Esophagus muscularis mucosa (tissue), 3 donors: ENCODE measurements at regions not wholly inside any gene's neighbourhood (a gene's known extent, or its start where the extent isn't known, plus 50 kb on each side); places are given as distances from the start of the nearest gene placed in this dataset.

Experiments
- CTCF ChIP-seq, 3 experiments: fragments of 200-600 bp in 2 of 3; fragments of 450-650 bp in 1 of 3; sonication (generic) in 2 of 3; IDR thresholded peaks; one replicate each; pipeline ENCODE4 v1.5.1; 2017 to 2019; ENCODE audit warnings: antibody characterized with exemption in 3 of 3, mild to moderate bottlenecking in 2 of 3, moderate library complexity in 1 of 3
- POLR2A ChIP-seq: fragments of 450-650 bp; IDR thresholded peaks from one replicate; pipeline ENCODE4 v1.6.1; 2017; ENCODE audit warnings: antibody characterized with exemption, moderate library complexity, mild to moderate bottlenecking, low read depth

- TF ChIP-seq CTCF (IDR thresholded peaks at IDR 0.05) (no peak), POLR2A (no peak)
Measured at GRCh38 chr2:128797092-128797491, 478.4 kb upstream of the HS6ST1 start.
